GM23338 (cell line): ENCODE measurements at regions not wholly inside any gene's neighbourhood (a gene's known extent, or its start where the extent isn't known, plus 50 kb on each side); places are given as distances from the start of the nearest gene placed in this dataset.

Experiments used
- ATAC-seq: fragments of 200-7000 bp; cut with Tn5 transposase; 3 replicates; pipeline ENCODE4 v1.9.1; 2020
- DNase-seq: peaks from one replicate; pipeline ENCODE4 v3.0.0-alpha.2; 2015; ENCODE audit warnings: low spot score
- H2AFZ ChIP-seq: fragments of 200-600 bp; sonication (generic); 2 replicates; pipeline ENCODE4 v1.8.0; 2016; ENCODE audit warnings: antibody characterized with exemption, mild to moderate bottlenecking, moderate library complexity
- H3F3A ChIP-seq: fragments of 200-600 bp; sonication (generic); replicated peaks from 2 replicates; pipeline ENCODE4 v1.8.0; 2017; ENCODE audit warnings: antibody characterized with exemption, mixed run types, low read depth
- H3K27ac ChIP-seq: fragments of 200-600 bp; sonication (generic); 2 replicates; pipeline ENCODE4 v1.6.1; 2016; ENCODE audit warnings: low read depth
- H3K27me3 ChIP-seq: fragments of 200-600 bp; sonication (generic); 2 replicates; pipeline ENCODE4 v1.8.0; 2016; ENCODE audit warnings: mild to moderate bottlenecking, mixed run types, moderate library complexity; ENCODE audit not compliant: insufficient read depth
- H3K36me3 ChIP-seq: fragments of 200-600 bp; sonication (generic); 2 replicates; pipeline ENCODE4 v1.8.0; 2016; ENCODE audit warnings: mild to moderate bottlenecking; ENCODE audit not compliant: insufficient read depth
- H3K4me1 ChIP-seq: fragments of 200-600 bp; sonication (generic); 2 replicates; pipeline ENCODE4 v1.8.0; 2016; ENCODE audit warnings: mild to moderate bottlenecking, moderate library complexity; ENCODE audit not compliant: insufficient read depth
- H3K4me2 ChIP-seq: fragments of 200-600 bp; sonication (generic); 2 replicates; pipeline ENCODE4 v1.7.1; 2017; ENCODE audit warnings: mixed run types
- H3K4me3 ChIP-seq: fragments of 200-600 bp; sonication (generic); 2 replicates; pipeline ENCODE4 v1.6.1; 2016; ENCODE audit warnings: mixed run types
- H3K79me2 ChIP-seq: fragments of 200-600 bp; sonication (generic); replicated peaks from 2 replicates; pipeline ENCODE4 v1.8.0; 2017; ENCODE audit warnings: mild to moderate bottlenecking; ENCODE audit not compliant: insufficient read depth
- H3K9me2 ChIP-seq: fragments of 200-600 bp; sonication (generic); 2 replicates; pipeline ENCODE4 v1.8.0; 2017; ENCODE audit not compliant: insufficient read depth
- H4K20me1 ChIP-seq: fragments of 200-600 bp; sonication (generic); replicated peaks from 2 replicates; pipeline ENCODE4 v1.8.0; 2017; ENCODE audit warnings: mild to moderate bottlenecking; ENCODE audit not compliant: insufficient read depth
- H3K27ac Mint-ChIP-seq: 2 replicates; pipeline ENCODE4 v1.8.0; 2020; ENCODE audit warnings: inconsistent platforms, mild to moderate bottlenecking, moderate library complexity, mixed read lengths
- H3K27me3 Mint-ChIP-seq: 3 replicates; pipeline ENCODE4 v1.8.0; 2022; ENCODE audit warnings: low read depth, mild to moderate bottlenecking, moderate library complexity, mixed read lengths, inconsistent platforms; ENCODE audit not compliant: insufficient read depth, poor library complexity
- H3K36me3 Mint-ChIP-seq: 3 replicates; pipeline ENCODE4 v1.8.0; 2021; ENCODE audit warnings: low read depth, mild to moderate bottlenecking, inconsistent platforms, moderate library complexity, mixed read lengths
- H3K4me1 Mint-ChIP-seq: 3 replicates; pipeline ENCODE4 v1.8.0; 2020; ENCODE audit warnings: mild to moderate bottlenecking, inconsistent platforms, mixed read lengths
- H3K4me3 Mint-ChIP-seq: 3 replicates; pipeline ENCODE4 v1.8.0; 2021; ENCODE audit warnings: moderate library complexity, mild to moderate bottlenecking, inconsistent platforms, mixed read lengths
- H3K9me3 Mint-ChIP-seq: 3 replicates; pipeline ENCODE4 v1.8.0; 2020; ENCODE audit warnings: moderate library complexity, mild to moderate bottlenecking, inconsistent platforms, mixed read lengths
- CTCF ChIP-seq, 2 experiments: fragments of 200-600 bp in 1 of 2; sonication (generic) in 1 of 2; conservative IDR thresholded peaks; 2 replicates each; pipeline versions ENCODE4 v1.5.1 to v1.6.1; 2016 to 2017; ENCODE audit warnings: antibody characterized with exemption in 2 of 2, low read depth in 2 of 2, mild to moderate bottlenecking in 2 of 2, moderate library complexity in 1 of 2
- ETS1 ChIP-seq: IDR thresholded peaks from 2 replicates; pipeline ENCODE4 v1.6.1; 2016; ENCODE audit warnings: antibody characterized with exemption
- EZH2 ChIP-seq: fragments of 200-600 bp; sonication (generic); IDR thresholded peaks from one replicate; pipeline ENCODE4 v1.8.0; 2017; ENCODE audit warnings: antibody characterized with exemption, mild to moderate bottlenecking, low read depth; ENCODE audit not compliant: unreplicated experiment
- EZH2phosphoT487 ChIP-seq: fragments of 200-600 bp; sonication (generic); IDR thresholded peaks from one replicate; pipeline ENCODE4 v1.8.1; 2018; ENCODE audit warnings: antibody characterized with exemption; ENCODE audit not compliant: unreplicated experiment
- JUNB ChIP-seq: IDR thresholded peaks from one replicate; pipeline ENCODE4 v1.6.1; 2016; ENCODE audit warnings: antibody characterized with exemption; ENCODE audit not compliant: unreplicated experiment
- NANOG ChIP-seq: IDR thresholded peaks from 2 replicates; pipeline ENCODE4 v1.6.1; 2016; ENCODE audit warnings: antibody characterized with exemption, borderline replicate concordance
- POLR2AphosphoS5 ChIP-seq: IDR thresholded peaks from 2 replicates; pipeline ENCODE4 v1.6.1; 2016; ENCODE audit warnings: antibody characterized with exemption, low read depth
- STAT1 ChIP-seq: IDR thresholded peaks from one replicate; pipeline ENCODE4 v1.6.1; 2016; ENCODE audit warnings: antibody characterized with exemption; ENCODE audit not compliant: unreplicated experiment
- ZNF114 ChIP-seq: fragments of 250-450 bp; sonication (Bioruptor Pico); IDR thresholded peaks from 2 replicates; pipeline ENCODE4 v1.5.0; 2020; ENCODE audit warnings: mild to moderate bottlenecking, moderate library complexity
- ZNF462 ChIP-seq: fragments of 250-450 bp; sonication (Bioruptor Pico); IDR thresholded peaks from 2 replicates; pipeline ENCODE4 v1.5.0; 2020; ENCODE audit warnings: mild to moderate bottlenecking, moderate library complexity

GRCh38 chr2:41772697-41773096 is 275.1 kb upstream of the PKDCC start (continued):
- TF ChIP-seq ZNF462 (CRISPR knock-in tag) (no peak), NANOG (no peak), POLR2AphosphoS5 (no peak)

GRCh38 chr2:41774011-41774605 is 273.7 kb upstream of the PKDCC start:
- Mint-ChIP-seq H3K4me3 (no peak overlapping the region), H3K4me1 (peaks cover 16% of the 10 kb centered on the region), H3K27me3 (no peaks in the 10 kb centered on the region), H3K27ac (no peak overlapping the region), H3K36me3 (peaks cover 3% of the 10 kb centered on the region; the same call in 1 of the 3 replicates), H3K9me3 (peaks cover 7% of the 10 kb centered on the region)
- Histone ChIP-seq H3K27me3 (no peaks in the 10 kb centered on the region), H3K36me3 (no peaks in the 10 kb centered on the region), H3F3A (no peaks in the 10 kb centered on the region), H4K20me1 (no peaks in the 10 kb centered on the region), H3K4me2 (peak overlapping the region; percentile 56), H3K9me2 (peaks cover 19% of the 10 kb centered on the region), H3K27ac (no peak overlapping the region), H2AFZ (peak overlapping the region; percentile 79), H3K4me1 (peaks cover 13% of the 10 kb centered on the region), H3K79me2 (no peaks in the 10 kb centered on the region), H3K4me3 (no peak overlapping the region)
- ATAC-seq, result peak; percentile 40; the same call in 2 of the 3 replicates
- DNase-seq, result no peak
- TF ChIP-seq EZH2phosphoT487, result no peak
- TF ChIP-seq ZNF114 (CRISPR knock-in tag), result no peak
- TF ChIP-seq POLR2AphosphoS5, result no peak
- TF ChIP-seq ETS1, result no peak
- TF ChIP-seq EZH2, result no peak
- TF ChIP-seq JUNB, result no peak
- no peak for TF ChIP-seq STAT1
- TF ChIP-seq CTCF (conservative IDR thresholded peaks at IDR 0.05; ENCODE audit: low read depth in 2 of 2), result no peak
